A549 (cell line): ENCODE measurements at regions not wholly inside any gene's neighbourhood (a gene's known extent, or its start where the extent isn't known, plus 50 kb on each side); places are given as distances from the start of the nearest gene placed in this dataset.

Experiments
- ATAC-seq, 2 experiments: fragments of 200-7000 bp in 1 of 2; fragments of >200 bp in 1 of 2; cut with Nextera tagmentation in 1 of 2; cut with Tn5 transposase in 1 of 2; 3 replicates each; pipeline versions ENCODE4 v1.8.0 to v1.9.1; 2018 to 2020; ENCODE audit warnings: mild to moderate bottlenecking in 1 of 2, moderate library complexity in 1 of 2
- CTCF ChIA-PET: fragments of 300-600 bp; sonication (Branson Sonifier 250); formaldehyde crosslinking; extraction: SDS; loops from one replicate; lab custom pipeline; 2021; ENCODE audit warnings: antibody characterized with exemption, inconsistent platforms; lab: Yijun Ruan, JAX
- POLR2A ChIA-PET: fragments of 350-600 bp; formaldehyde crosslinking; extraction: SDS; loops from one replicate; lab custom pipeline; 2021; ENCODE audit warnings: antibody characterized with exemption, inconsistent platforms; lab: Yijun Ruan, JAX
- DNase-seq, 2 experiments: peaks; one replicate each; pipeline versions ENCODE4 v3.0.0 to v3.0.0-alpha.2; 2011 to 2016; ENCODE audit warnings: low read depth in 1 of 2, low spot score in 1 of 2
- FAIRE-seq: peaks from 2 replicates; lab custom pipeline; 2011; peaks lifted over from hg19 to GRCh38; lab: Jason Lieb, UNC
- H3K27ac ChIP-seq, 2 experiments: fragments of >200 bp; sonication (Bioruptor Twin); formaldehyde crosslinking; 3 replicates each; pipeline ENCODE4 v1.5.1; 2016 to 2017
- H3K4me1 ChIP-seq: fragments of >200 bp; sonication (Bioruptor Twin); formaldehyde crosslinking; 3 replicates; pipeline ENCODE4 v1.6.1; 2016
- H3K4me2 ChIP-seq: fragments of >200 bp; sonication (Bioruptor Twin); formaldehyde crosslinking; 3 replicates; pipeline ENCODE4 v1.6.1; 2016
- H3K4me3 ChIP-seq: fragments of >200 bp; sonication (Bioruptor Twin); formaldehyde crosslinking; 3 replicates; pipeline ENCODE4 v1.5.1; 2016
- H3K9me3 ChIP-seq: fragments of >200 bp; sonication (Bioruptor Twin); formaldehyde crosslinking; 3 replicates; pipeline ENCODE4 v1.6.1; 2016
- BCL3 ChIP-seq: fragments of >200 bp; sonication (Bioruptor Twin); formaldehyde crosslinking; IDR thresholded peaks from 3 replicates; pipeline ENCODE4 v1.6.1; 2016
- CEBPB ChIP-seq, 2 experiments: fragments of >200 bp in 1 of 2; sonication (Bioruptor Twin) in 1 of 2; formaldehyde crosslinking in 1 of 2; IDR thresholded peaks; 2 replicates each; pipeline ENCODE4 v1.6.1; 2012 to 2016
- CHD4 ChIP-seq: fragments of 200-600 bp; sonication (generic); IDR thresholded peaks from 2 replicates; pipeline ENCODE4 v1.6.1; 2016; ENCODE audit warnings: antibody characterized with exemption, mild to moderate bottlenecking, borderline replicate concordance
- CTCF ChIP-seq: fragments of >200 bp; sonication (Bioruptor Twin); formaldehyde crosslinking; IDR thresholded peaks from 3 replicates; pipeline ENCODE4 v1.5.1; 2016
- E2F6 ChIP-seq: IDR thresholded peaks from 2 replicates; pipeline ENCODE4 v1.6.1; 2012; ENCODE audit warnings: low read depth, borderline replicate concordance
- EHMT2 ChIP-seq: fragments of 200-600 bp; sonication (generic); IDR thresholded peaks from 2 replicates; pipeline ENCODE4 v1.6.1; 2016; ENCODE audit warnings: antibody characterized with exemption, low read depth, mild to moderate bottlenecking, moderate library complexity
- ELK1 ChIP-seq: fragments of 150-350 bp; IDR thresholded peaks from 2 replicates; pipeline ENCODE4 v1.6.1; 2014; ENCODE audit warnings: low read depth, mild to moderate bottlenecking, low read length
- EP300 ChIP-seq, 2 experiments: fragments of >200 bp; sonication (Bioruptor Twin); formaldehyde crosslinking; IDR thresholded peaks; 2 replicates in 1 of 2; 3 replicates in 1 of 2; pipeline ENCODE4 v1.6.1; 2016 to 2017
- ESRRA ChIP-seq: fragments of 150-350 bp; IDR thresholded peaks from 2 replicates; pipeline ENCODE4 v1.6.1; 2014; ENCODE audit warnings: mild to moderate bottlenecking, low read length, borderline replicate concordance
- FOSB ChIP-seq: fragments of 250-450 bp; sonication (Bioruptor Pico); IDR thresholded peaks from 2 replicates; pipeline ENCODE4 v1.5.0; 2020; ENCODE audit warnings: mild to moderate bottlenecking, moderate library complexity
- FOSL2 ChIP-seq, 2 experiments: fragments of 450-650 bp in 1 of 2; fragments of >200 bp in 1 of 2; sonication (Bioruptor Twin) in 1 of 2; formaldehyde crosslinking; IDR thresholded peaks; 2 replicates each; pipeline versions ENCODE4 v1.5.0 to v1.6.1; 2016 to 2020; ENCODE audit warnings: mild to moderate bottlenecking in 1 of 2, moderate library complexity in 1 of 2
- FOXS1 ChIP-seq: fragments of 250-450 bp; sonication (Bioruptor Pico); IDR thresholded peaks from 2 replicates; pipeline ENCODE4 v1.5.0; 2020; ENCODE audit warnings: mild to moderate bottlenecking, moderate library complexity
- GATA3 ChIP-seq: IDR thresholded peaks from 2 replicates; pipeline ENCODE4 v1.6.1; 2012; ENCODE audit warnings: borderline replicate concordance
- HDAC2 ChIP-seq: fragments of 200-600 bp; sonication (generic); IDR thresholded peaks from 2 replicates; pipeline ENCODE4 v1.6.1; 2016
- HOXA7 ChIP-seq: fragments of 250-450 bp; sonication (Bioruptor Pico); IDR thresholded peaks from 2 replicates; pipeline ENCODE4 v1.5.0; 2020; ENCODE audit warnings: mild to moderate bottlenecking, moderate library complexity
- HOXB13 ChIP-seq: fragments of 250-450 bp; sonication (Bioruptor Pico); IDR thresholded peaks from 2 replicates; pipeline ENCODE4 v1.5.0; 2020; ENCODE audit warnings: low read depth, mild to moderate bottlenecking, moderate library complexity
- HOXB5 ChIP-seq: fragments of 250-450 bp; sonication (Bioruptor Pico); IDR thresholded peaks from 2 replicates; pipeline ENCODE4 v1.5.0; 2020; ENCODE audit warnings: mild to moderate bottlenecking, moderate library complexity
- JUN ChIP-seq, 2 experiments: fragments of >200 bp; sonication (Bioruptor Twin); formaldehyde crosslinking; IDR thresholded peaks; 2 replicates in 1 of 2; 3 replicates in 1 of 2; pipeline ENCODE4 v1.6.1; 2016 to 2017
- KDM5A ChIP-seq: fragments of 200-600 bp; sonication (generic); IDR thresholded peaks from 2 replicates; pipeline ENCODE4 v1.6.1; 2016; ENCODE audit warnings: antibody characterized with exemption, mild to moderate bottlenecking
- MAFK ChIP-seq: fragments of 450-650 bp; IDR thresholded peaks from 2 replicates; pipeline ENCODE4 v1.6.1; 2014; ENCODE audit not compliant: partially characterized antibody
- MYC ChIP-seq: IDR thresholded peaks from 2 replicates; pipeline ENCODE4 v1.6.1; 2012; ENCODE audit warnings: mild to moderate bottlenecking, inconsistent platforms, low read length, improper control_type of control experiment, borderline replicate concordance
- PHF8 ChIP-seq: fragments of 200-600 bp; sonication (generic); IDR thresholded peaks from 2 replicates; pipeline ENCODE4 v1.6.1; 2016; ENCODE audit warnings: low read depth, mild to moderate bottlenecking, antibody characterized with exemption, moderate library complexity, borderline replicate concordance
- POLR2A ChIP-seq: IDR thresholded peaks from 2 replicates; pipeline ENCODE4 v1.6.1; 2012; ENCODE audit warnings: mild to moderate bottlenecking, low read length
- POLR2AphosphoS2 ChIP-seq: conservative IDR thresholded peaks from 2 replicates; pipeline ENCODE4 v1.6.1; 2012; ENCODE audit warnings: low read length, improper control_type of control experiment, inconsistent platforms
- RARB ChIP-seq: fragments of 250-450 bp; sonication (Bioruptor Pico); IDR thresholded peaks from 2 replicates; pipeline ENCODE4 v1.8.0; 2021; ENCODE audit warnings: mild to moderate bottlenecking, moderate library complexity
- RCOR1 ChIP-seq: fragments of 150-350 bp; IDR thresholded peaks from 2 replicates; pipeline ENCODE4 v1.6.1; 2014; ENCODE audit warnings: antibody characterized with exemption, low read length, low read depth
- RNF2 ChIP-seq: fragments of 200-600 bp; sonication (generic); IDR thresholded peaks from 2 replicates; pipeline ENCODE4 v1.6.1; 2016; ENCODE audit warnings: low read depth, mild to moderate bottlenecking, antibody characterized with exemption, moderate library complexity, borderline replicate concordance
- SMC3 ChIP-seq: fragments of >200 bp; sonication (Bioruptor Twin); formaldehyde crosslinking; IDR thresholded peaks from 3 replicates; pipeline ENCODE4 v1.6.1; 2018; ENCODE audit warnings: inconsistent platforms
- TFCP2L1 ChIP-seq: fragments of 250-450 bp; sonication (Bioruptor Pico); IDR thresholded peaks from 2 replicates; pipeline ENCODE4 v1.5.0; 2021; ENCODE audit warnings: mild to moderate bottlenecking
- TP53 ChIP-seq: fragments of 250-450 bp; sonication (Bioruptor Pico); IDR thresholded peaks from 2 replicates; pipeline ENCODE4 v1.5.0; 2021; ENCODE audit warnings: mild to moderate bottlenecking, moderate library complexity
- ZC3H11A ChIP-seq: fragments of 450-650 bp; IDR thresholded peaks from 2 replicates; pipeline ENCODE4 v1.6.1; 2014; ENCODE audit warnings: antibody characterized with exemption, mild to moderate bottlenecking
- ZFP36 ChIP-seq: fragments of 450-650 bp; IDR thresholded peaks from 2 replicates; pipeline ENCODE4 v1.6.1; 2014; ENCODE audit warnings: borderline replicate concordance; ENCODE audit not compliant: partially characterized antibody
- ZNF302 ChIP-seq: fragments of 250-450 bp; sonication (Bioruptor Pico); IDR thresholded peaks from 2 replicates; pipeline ENCODE4 v1.9.0; 2021; ENCODE audit warnings: inconsistent platforms, mild to moderate bottlenecking, moderate library complexity
- ZSCAN20 ChIP-seq: fragments of 250-450 bp; sonication (Bioruptor Pico); IDR thresholded peaks from 2 replicates; pipeline ENCODE4 v1.8.0; 2022; ENCODE audit warnings: mild to moderate bottlenecking, moderate library complexity
- WGBS: methylation state at CpG from one replicate; pipeline ENCODE4 v1.1.6; 2017; ENCODE audit errors: missing lambda C conversion rate; 5-methylcytosine and 5-hydroxymethylcytosine counted together

DNA sequence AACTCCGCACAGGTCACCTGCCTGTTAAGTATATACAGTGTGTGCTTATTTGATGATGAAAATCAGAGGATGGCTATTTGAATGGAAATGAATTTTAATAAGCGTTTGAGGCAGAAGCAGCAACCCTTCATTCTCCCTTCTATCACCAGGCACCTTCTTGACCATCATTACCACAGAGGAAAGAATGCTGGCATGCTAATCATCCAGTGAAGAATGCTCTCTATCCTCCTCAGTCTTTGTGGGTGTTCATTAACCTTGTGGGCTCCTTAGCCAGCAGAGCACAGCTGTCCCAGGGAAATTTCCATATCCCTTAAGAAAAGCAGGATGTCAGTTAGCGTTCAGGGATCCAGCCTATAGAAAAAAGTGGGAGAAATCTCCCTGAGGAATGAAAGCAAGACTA, 428.0 kb upstream of the CAMK1G start (continued):
- TF ChIP-seq ESRRA (no peak), MYC (no peak), SMC3 (no peak), TP53 (CRISPR knock-in tag) (no peak), ZSCAN20 (CRISPR knock-in tag) (no peak), MAFK (no peak), FOSB (CRISPR knock-in tag) (no peak), RARB (no peak), FOSL2 (IDR thresholded peaks at IDR 0.05) (no peak), FOSL2 (CRISPR knock-in tag; IDR thresholded peaks at IDR 0.05) (no peak)

DNA sequence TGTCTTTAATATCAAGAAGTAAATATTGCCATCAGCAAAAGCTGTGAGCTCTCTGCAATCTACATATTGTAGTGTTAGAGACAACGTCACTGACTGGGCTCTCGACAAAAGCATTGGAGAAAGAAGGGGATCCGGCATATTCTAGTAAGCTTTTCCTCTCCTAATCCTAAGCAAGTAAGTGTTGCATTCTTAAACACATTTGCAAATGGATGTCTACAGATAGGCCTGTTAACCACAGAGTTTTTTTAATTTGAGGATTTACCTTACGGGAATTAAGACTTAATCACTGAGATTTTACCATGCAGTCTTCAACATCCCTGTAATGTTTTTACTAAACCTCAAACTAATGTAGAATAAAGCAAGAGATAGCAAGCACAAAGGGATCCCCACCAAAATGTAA, 426.5 kb upstream of the CAMK1G start:
- Histone ChIP-seq H3K9me3 (no peaks in the 10 kb centered on the region), H3K4me2 (no peak overlapping the region), H3K4me1 (no peaks in the 10 kb centered on the region), H3K27ac (no peak overlapping the region), H3K4me3 (no peak overlapping the region)
- TF ChIP-seq HDAC2 (no peak), RARB (no peak), ESRRA (no peak), GATA3 (no peak), ZC3H11A (no peak), RCOR1 (no peak), HOXB5 (CRISPR knock-in tag) (no peak), POLR2AphosphoS2 (no peak), ZFP36 (no peak), KDM5A (no peak), JUN (IDR thresholded peaks at IDR 0.05) (no peak), HOXB13 (CRISPR knock-in tag) (no peak), POLR2A (no peak)
- CTCF ChIA-PET, result no interaction called here
- POLR2A ChIA-PET, result no interaction called here
- 78% methylated on average over 4 of the region's 4 CpGs for WGBS
- FAIRE-seq, result no peak
- DNase-seq, result no peak
- ATAC-seq, result no peak

DNA sequence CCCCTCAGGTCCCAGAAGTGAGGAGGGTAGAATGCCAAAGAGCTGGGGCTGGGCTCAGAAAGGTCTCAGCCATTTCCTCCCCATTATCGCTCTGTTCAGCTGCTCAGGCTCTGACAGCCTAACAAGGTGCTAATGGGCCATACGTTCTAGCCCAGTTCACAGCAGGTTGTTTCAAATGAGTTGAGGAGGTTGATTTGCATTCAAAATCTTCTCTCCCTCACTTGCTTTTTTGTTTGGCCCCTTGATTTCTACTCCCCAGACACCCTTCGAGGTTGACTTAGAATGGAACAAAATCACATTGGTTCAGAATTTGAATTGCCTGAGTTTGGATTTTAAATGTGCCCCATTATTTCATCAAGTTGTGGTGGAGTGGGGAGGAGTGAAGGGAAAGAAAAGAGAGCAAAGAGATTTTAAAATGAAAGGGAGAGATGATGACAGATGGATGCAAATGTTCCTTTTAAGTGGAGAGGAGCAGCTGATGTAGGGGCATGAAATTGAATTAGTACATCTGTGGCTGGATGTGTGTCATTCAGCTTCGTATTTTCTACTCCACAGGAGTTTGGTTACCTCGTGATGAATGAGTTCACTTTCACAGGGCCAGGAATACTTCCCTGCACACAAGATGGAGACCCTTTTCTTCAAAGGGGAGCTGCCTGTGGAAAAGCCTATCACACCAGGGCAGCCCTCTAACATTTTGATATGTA, 425.8 kb upstream of the CAMK1G start:
- DNase-seq (no peak), FAIRE-seq (no peak), ATAC-seq (no peak)
- no peak overlapping the region for H3K27ac ChIP-seq
- POLR2A ChIA-PET, result no interaction called here
- 37% methylated on average over 5 of the region's 5 CpGs for WGBS
- H3K4me1 ChIP-seq, result no peaks in the 10 kb centered on the region
- no peak for TF ChIP-seq EP300 (IDR thresholded peaks at IDR 0.05)
- TF ChIP-seq PHF8, result no peak
- no peak for TF ChIP-seq FOXS1 (CRISPR knock-in tag)
- no peak for TF ChIP-seq RARB
- TF ChIP-seq RNF2, result no peak
- TF ChIP-seq E2F6, result no peak
- TF ChIP-seq ELK1, result no peak
- TF ChIP-seq CHD4, result no peak
- no peak for TF ChIP-seq CEBPB (IDR thresholded peaks at IDR 0.05)
- TF ChIP-seq ZNF302 (CRISPR knock-in tag), result no peak
- TF ChIP-seq KDM5A, result no peak
- TF ChIP-seq CTCF, result no peak
- no peak for TF ChIP-seq ESRRA
- no peak for TF ChIP-seq TFCP2L1 (CRISPR knock-in tag)
- TF ChIP-seq BCL3, result no peak
- no peak for TF ChIP-seq ZFP36
- TF ChIP-seq HOXA7, result no peak
- no peak for TF ChIP-seq EHMT2
- CTCF ChIA-PET, result no interaction called here
- H3K4me2 ChIP-seq, result no peak overlapping the region
- no peaks in the 10 kb centered on the region for H3K9me3 ChIP-seq
- H3K4me3 ChIP-seq, result no peak overlapping the region
